NCI-H2171 treated with DMSO at 0.1 percent for 48 hours (cell line): ENCODE measurements at regions not wholly inside any gene's neighbourhood (a gene's known extent, or its start where the extent isn't known, plus 50 kb on each side); places are given as distances from the start of the nearest gene placed in this dataset.

Experiments used
- DNase-seq: peaks from one replicate; lab custom pipeline; 2025; lab: John Stamatoyannopoulos, UW

DNA sequence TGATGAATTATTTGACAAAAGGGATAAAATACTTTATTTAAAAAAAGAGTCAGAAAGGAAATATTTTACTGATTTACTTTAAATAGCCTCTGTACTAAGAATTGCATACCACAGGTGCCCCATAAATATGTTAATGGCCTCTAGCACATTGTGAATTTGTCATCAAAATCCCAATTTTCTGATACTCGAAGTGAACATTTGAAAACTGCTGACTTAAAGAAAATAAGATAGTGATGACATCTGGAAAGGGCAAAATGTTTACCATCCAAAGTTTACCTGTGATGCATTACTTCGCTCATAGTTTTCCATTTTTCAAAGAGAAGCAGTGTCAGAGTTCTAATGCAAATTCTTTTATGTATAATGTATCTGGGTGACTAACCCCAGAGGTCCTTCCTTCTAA, 455.4 kb downstream of the KLF5 start:
- no peak for DNase-seq

DNA sequence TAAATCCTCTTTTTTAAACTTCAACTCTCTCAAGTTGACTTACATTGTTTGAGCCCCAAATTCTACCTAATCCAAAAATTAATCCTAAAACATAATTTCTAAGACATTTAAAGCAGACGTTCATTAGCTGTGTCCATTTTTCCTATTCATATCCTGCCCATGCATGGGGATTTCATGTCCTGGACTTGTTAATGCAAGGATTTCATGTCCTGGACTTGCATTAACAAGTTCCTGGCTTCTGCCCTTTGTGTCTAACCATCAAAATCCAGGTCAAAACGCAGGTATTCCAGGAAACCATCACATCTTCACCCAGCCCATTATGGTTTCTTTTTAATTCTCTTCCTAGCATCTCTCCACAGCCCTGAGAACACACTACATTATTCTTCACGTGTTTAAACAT, 454.9 kb downstream of the KLF5 start:
- DNase-seq = no peak

DNA sequence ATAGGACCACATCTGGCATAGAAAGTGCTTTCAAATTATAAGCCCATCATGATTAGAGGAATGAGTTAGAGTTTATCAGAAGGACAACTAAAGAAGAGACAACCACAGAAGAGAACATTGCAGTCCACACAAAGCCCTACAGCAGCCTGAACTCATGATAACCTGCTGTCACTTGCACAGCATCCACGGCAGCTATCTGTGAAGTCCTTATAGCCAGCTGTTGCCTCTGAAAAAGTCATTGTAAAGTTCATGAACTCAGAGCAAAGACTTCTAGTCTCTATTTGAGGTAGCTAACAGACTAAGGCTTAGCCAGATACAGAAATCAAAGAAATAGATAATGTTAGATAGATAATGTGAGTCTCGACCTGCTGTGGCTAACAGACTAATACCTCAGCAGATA, 450.0 kb downstream of the KLF5 start:
- DNase-seq = no peak

DNA sequence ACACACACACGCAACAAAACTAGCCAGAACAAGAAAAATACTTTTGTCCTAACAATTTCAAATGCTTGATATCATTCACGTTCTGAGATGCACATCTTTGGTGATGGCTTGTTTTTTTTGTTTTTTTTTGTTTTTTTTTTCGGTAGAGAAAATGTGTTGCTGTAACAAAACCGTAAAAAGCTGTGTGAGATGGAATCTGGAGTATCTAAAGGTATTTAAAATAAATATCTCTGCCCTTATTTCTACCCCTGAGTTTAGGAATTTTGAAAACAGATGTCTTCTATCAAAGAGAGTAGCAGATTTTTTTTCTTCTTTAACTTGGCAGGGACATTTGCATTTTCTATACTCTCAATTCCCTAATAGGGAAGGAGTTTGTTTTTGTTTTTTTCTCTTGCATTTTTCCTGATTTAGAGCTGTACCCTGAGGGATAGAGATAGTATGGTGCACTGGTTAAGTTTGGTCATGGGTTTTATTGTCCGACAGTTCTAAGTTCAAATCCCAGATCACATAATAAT, 446.6 kb downstream of the KLF5 start:
- DNase-seq = no peak

DNA sequence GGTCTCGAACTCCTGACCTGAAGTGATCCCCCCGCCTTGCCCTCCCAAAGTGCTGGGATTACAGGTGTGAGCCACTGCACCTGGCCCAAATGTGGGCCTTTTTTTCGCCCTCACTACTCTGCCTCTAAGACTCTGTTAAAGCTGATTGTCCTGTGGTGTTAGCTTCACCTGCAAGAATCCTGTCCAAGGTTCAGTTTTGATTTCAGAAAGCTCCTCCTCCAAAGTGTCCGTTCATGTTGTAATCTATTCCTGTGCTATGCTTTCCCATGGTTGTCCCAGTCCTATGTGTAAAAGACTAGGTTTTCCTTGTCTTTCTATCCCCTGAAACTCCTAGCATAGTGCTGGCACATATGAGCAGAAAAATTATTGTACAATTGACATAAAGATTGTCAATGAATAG, 440.9 kb downstream of the KLF5 start:
- DNase-seq = no peak

DNA sequence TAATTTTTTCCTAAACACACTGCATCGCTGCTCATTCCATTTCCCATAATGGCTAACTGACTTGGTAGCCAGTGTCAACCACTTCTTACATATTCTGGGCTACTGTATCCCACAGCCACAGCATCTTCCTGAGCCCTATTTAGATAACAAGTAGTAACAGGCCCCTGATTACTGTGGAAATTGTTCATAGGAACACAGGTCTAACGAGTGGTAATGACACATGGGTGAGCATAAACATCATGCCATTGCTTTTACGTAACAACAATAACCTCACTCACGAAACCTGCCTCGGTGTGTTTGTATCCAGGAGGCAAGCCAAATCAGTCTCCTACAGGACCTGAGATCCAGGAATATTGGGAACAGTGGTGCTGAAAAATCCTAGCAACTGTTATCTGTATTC, 438.6 kb downstream of the KLF5 start:
- DNase-seq = no peak

DNA sequence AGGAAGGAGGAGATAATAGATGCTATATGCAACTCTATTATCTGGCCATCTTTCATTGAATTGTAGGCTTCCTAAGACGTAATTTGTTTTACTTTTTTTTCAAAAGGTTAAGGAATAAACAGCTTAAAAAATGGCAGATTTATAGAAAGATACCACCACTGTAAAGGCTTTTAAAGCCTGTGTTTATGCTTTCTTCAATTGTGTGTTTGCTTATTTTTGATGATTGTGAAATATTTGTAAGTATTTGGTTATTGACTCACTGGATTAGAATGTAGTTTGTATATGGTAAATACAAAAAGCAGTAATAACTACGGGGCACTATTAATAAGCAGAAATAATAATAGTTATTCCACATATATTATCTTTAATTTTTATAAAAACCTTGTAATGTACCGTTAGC, 437.9 kb downstream of the KLF5 start:
- DNase-seq = no peak

DNA sequence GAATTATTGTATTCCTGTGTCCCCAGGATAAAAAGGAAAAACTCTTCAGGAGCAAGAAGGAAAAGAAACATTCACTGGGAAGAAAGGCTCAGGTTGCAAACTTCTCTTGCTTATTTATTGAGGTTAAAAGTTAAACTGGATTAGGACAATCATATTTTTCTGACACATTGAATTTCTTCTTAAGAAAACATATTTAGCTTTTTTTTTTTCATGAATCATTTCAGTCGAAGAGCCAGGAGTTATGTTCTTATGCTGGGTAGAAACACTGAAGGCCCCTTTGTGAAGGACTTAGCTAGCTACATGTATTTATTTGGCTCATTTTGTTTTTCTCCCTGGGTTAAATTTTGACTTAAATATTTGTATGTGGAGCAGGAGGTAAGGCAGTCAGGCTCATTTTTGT, 434.0 kb downstream of the KLF5 start:
- no peak for DNase-seq

DNA sequence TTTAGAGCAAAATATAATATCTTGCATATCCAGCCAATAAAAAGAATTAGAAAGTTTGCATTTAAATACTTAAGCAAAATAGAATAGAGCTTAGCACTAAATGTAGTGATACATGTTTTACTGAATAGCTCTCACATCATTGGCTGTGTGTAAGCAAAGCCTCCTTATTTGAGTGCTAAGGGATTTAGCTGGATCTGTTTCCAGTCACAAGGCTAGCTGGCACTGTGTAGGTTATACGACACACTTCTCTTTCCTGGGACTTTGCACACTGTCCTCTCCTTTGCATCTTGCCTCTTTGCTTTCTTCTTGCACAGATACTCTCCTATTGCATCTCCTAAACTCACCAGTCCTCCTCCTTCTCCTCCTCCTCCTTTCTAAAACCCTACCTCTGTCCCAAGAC, 423.8 kb downstream of the KLF5 start:
- DNase-seq = no peak

DNA sequence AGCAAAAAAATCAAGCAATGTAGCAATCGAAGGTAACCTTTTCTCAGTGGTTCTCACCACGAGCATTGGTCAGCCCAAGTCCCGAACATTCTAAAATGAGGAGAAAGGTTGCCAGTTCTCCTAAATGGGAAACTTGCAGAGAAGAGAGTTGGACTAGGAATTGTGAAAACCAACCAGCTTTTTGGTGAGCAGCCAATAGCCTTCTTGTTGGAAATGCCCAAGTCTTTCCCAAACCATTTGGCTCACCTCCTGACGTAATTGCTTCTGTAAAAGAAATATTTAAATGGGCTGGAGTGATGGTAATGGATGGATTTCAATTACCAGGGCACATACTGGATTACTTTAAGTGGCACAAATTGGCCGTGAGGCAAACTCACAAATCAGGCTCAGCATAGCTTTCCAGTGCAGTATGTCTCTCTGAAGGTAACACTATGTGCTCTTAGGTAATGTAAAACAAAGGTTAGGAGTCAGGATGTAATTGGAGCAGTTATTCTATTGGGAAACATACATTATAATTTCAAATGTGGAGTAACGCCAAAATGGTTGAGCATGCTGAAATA, 423.2 kb downstream of the KLF5 start:
- DNase-seq = no peak

DNA sequence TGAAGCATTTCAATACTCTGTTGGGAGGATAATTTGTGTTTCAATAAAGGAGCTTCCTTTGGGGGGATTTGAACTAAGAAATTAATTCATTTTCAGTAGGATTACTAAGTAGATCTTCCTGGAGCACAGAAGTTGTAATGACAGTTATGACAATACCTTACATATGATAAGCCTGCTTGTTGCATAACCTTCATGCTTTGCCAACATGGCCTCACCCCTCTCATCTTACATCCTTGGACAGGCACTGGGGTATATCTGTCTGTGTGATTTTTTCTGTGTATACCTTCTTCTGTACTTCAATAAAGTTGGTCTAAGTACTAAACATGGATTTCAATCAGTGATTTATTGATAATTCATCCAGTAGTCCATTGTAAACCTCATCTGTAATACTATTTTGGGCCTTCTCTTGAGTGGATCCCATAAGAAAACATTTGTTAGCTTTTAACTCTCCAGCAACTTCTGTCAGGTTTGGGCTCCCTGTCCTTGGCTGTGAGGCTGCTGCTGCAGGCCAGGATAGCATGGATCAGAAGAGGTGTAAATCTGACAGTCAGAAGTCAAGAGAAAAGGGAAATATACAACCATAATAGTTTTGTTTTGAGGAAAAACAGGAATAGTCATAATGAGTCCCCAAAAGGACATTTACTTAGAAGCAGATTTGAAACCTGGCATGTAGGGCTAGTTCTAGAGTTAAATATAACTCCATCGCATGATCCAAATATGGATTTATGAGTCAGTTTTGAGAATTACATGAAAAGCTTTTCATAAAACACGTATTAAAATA, 422.2 kb downstream of the KLF5 start:
- no peak for DNase-seq

DNA sequence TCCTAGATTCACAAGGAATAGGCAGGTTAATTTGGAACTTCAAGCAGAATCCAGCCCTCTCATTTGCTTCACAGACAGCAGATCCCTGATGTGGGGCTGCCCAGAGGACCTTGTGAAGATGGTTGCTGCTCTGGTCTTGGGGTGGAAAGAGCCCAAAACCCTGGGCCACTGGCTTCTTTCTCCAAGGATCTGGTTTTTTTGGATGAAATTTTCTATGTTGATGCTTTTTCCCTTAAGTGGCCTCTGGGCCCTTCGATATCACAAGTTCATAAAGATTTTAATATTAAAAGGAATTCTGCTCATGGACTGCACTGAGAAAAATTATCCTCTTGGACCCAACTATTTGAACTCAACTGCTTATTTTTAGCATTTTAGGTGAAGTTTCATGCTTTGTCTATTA, 421.1 kb downstream of the KLF5 start:
- DNase-seq = no peak

DNA sequence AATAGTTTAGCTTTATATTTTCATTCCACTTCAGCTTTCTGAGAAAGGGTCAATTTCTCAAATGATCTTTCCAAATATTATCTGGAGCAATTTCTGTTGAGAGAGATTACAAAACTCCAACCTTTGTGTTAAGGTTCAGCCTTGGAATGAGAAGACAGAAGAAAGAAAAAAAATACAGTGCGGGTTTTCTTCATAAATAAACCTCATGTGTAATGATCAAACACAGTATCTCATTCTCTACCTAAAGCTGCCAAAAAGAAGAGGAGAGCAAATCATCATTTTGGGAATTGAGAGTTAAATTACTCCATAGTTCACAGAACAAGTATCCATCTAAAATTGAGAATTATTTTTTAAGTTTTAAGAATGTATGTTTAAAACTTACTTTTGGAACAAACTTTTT, 420.5 kb downstream of the KLF5 start:
- DNase-seq = no peak

DNA sequence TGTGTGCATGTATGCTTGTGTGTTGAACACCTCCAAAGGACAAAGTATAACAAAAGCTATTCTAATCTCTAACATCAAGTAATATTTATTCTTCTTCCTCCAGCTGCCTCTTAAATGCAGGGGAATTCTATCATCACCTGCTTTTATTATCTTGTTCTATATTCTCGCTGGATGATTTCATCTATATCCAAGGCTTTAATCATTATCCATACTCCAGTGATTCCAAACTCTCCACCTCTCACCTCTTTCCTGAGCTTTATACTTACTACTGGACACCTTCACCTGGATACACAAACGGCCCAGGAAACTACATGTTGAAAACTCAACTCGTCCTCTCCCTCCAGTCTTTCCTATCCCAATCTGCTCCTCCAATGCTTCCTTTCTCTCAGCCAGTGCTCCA, 418.6 kb downstream of the KLF5 start:
- DNase-seq = no peak

DNA sequence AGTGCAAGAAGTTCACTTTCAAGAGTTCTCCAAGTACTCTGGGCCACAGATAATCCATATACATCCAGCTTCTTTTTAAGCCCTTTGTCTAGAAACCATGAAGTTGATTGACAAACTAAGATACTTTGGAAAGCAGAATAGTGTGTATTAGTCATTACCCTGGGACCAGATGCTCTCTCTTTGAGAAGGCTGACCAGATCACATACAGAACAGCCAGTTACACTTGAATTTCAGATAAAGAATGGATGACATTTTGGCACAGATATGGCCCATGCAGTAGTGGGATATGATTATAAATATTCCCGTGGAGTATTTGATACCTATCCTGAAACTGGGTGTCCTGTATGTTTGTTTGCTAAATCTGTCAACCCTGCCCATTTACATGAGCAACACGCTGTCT, 414.2 kb downstream of the KLF5 start:
- DNase-seq = no peak

DNA sequence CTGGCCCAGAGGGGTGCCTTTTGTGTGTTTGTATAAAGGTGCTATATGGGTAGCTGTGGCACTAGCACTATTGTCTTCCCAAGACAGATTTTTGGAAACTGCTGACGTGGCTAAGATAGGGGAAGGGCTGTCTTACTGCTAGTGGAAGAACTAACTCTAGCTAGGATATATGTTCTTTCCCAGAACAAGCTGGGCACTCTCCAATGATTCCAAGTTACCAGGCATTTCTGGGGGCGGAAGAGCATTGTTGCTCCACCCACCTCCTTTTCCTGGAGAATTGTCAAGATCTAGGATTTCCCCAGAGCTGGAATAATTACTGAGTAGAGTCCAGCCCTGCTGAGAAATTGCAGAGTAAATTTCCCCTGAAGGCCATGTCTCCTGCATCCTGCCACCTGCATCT, 408.3 kb downstream of the KLF5 start:
- DNase-seq = no peak

DNA sequence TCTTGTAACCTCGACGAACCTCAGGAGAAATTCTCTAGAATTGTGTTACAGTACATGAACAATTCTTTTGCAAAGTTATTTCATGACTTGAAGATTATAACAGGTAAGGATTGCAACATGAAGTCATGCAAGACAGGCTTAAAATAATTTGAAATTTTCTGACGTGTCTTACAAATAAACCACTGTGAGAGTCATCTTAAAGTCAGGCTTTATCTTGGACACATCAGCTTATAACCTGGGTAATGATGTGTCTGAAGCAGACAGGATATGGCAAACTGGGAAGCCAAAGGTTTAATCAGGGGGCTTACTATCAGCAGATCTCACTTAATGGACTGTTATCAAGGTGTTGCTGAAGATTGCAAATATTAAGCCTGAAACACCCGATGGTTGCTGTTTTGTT, 407.8 kb downstream of the KLF5 start:
- DNase-seq = no peak

DNA sequence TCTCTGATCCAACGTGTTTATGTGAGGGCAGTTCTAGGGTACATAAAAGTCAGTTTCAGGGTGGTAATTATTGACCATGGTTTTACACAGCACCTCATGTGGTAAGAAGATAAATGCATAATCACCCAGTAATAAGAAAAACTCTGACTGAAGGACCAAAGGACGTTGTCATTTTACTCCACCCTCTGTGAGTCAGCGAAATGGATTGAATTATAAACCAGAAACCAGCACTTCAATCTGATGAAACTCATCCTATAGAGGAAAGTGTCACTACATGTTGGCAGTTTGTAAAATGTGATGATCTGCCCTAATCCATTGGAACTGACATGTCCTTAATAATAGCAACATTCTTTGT, 406.8 kb downstream of the KLF5 start:
- no peak for DNase-seq

DNA sequence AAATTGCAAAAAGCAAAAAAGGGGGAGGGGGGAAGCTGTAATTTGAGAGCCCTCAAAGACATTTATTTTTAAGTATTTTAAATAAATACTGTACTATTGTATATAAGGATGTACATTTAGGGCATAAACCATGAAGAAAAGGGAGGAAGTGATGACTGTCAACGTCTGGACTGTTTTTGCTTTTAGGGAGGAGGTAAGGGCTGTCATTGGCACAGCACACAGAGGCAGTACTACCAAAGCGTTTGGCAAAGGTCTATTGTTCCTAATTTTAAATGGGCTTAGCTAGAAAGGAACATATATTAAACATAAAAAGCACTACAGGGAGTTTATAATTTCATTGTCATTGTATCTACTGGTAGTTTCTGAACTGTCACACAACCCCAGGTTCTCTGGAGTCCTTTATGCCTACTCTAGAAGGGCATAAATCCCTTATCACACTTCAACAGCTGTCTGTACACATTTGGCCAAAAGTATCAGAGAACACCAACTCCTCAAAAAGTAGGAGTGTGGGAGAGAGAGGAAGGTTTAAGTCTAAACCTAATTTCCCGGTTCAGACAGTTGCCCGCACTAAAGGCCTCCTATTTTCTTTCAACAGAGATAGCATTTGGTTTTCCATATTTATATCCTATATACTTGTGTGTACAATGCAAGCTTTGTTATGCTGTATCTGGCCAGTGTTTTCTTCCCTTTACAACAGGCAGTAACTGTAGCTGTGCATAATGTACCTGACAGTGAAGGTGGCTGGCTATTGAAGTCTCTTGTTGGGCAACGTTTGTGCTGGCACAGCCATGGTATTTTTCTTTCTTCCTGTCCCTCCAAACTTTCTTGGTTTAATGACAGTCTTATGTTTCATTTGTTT, 406.2 kb downstream of the KLF5 start:
- DNase-seq = no peak

DNA sequence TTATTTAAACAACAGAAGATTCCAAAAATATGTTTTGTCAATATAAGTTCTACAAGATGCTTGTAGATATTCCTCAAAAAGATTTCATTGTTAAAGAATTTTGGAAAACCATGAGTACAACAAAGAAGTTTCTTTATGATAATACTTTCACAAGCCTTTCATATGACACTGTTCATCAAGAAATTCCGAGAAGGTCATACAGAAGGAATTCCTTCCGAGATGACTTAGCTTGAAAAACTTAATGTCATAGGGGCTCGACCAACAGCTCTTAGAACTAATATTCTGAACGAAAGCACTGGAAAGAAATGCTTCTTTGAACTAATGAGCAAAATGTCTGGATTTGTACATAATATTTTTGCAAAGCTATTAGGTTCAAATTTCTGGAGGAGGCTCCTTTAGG, 403.4 kb downstream of the KLF5 start:
- no peak for DNase-seq

DNA sequence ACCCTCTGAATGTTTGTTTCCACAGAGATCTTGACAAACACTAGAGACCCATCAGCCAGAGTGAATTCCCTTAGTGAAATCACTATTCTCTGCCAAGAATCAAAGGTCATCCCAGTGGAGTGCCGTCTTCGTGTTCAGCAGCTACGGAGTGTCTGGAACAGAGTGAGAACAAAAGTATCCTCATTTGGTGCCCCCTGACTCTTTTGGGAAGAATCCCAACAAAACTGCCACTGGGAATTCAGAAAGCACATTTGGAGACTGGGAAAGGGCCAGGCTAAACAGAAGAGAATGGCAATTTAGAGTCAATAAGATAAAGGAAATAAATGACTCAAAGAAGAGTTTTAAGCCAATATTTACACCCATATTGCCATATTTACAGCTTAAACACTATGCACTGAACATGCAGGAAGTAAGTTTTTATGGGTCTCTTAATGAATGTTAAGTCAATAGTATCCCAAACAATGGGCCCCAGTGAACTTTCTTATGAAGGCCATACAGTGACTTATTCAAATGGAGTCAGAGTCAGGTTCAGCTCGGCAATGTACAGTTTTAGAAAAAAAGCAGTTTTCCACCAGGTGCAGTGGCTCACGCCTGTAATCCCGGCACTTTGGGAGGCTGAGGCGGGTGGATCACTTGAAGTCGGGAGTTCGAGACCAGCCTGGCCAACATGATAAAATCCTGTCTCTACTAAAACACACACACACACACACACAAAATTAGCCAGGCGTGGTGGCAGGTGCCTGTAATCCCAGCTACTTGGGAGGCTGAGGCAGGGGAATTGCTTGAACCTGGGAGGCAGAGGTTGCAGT, 392.6 kb downstream of the KLF5 start:
- DNase-seq = no peak

DNA sequence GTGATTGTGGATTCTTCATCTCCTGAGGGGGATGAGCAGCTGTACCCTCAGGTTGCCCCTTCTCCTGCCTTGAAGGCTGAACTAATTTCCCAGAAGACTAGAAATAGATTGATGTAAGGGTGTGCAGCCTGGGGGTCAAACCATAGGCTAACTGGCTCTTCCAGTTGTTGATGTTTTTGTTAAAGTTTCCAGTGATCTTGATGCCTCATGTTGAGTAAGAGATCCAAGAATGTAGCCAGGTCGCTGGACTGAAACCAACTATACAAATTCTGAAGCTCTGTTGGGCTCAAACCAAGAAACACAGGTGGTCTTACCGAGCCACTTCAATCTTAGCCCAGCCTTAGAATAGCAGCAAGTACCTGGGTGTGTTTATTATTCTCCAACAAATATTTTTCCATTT, 391.8 kb downstream of the KLF5 start:
- no peak for DNase-seq
